DND-41 (cell line): ENCODE measurements at regions not wholly inside any gene's neighbourhood (a gene's known extent, or its start where the extent isn't known, plus 50 kb on each side); places are given as distances from the start of the nearest gene placed in this dataset.

Source experiments
- EZH2 ChIP-seq: IDR thresholded peaks from 3 replicates; pipeline ENCODE4 v1.6.1; 2012; ENCODE audit warnings: borderline replicate concordance, low read depth, mild to moderate bottlenecking, moderate library complexity, low read length, inconsistent platforms; ENCODE audit not compliant: severe bottlenecking
- TF ChIP-seq, protein P1 (sequence below): IDR thresholded peaks from 2 replicates; pipeline ENCODE4 v1.5.1; 2012; ENCODE audit warnings: borderline replicate concordance, low read length, moderate library complexity, mild to moderate bottlenecking; ENCODE audit not compliant: poor library complexity, severe bottlenecking; ENCODE audit errors: extremely low read depth

DNA sequence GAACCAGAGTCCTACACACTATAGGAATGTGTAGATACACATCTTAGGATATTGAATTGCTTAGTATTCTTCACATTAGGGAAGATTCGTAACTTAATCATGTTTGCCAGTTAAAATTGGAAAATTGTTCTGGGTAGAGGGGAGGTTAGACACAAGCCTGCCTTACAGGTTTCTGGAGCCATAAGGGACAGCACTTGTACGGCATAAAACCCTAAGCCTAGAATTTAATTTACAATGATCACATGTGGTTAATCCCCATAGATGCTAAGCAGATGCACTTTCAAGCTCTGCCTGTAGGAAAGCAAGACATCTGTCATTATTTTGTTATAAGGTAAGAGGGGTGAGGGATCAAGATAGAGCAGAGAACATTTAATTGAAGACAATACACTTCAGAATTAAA lies 820.7 kb downstream of the NCAM2 start:
- TF ChIP-seq, protein P1, sequence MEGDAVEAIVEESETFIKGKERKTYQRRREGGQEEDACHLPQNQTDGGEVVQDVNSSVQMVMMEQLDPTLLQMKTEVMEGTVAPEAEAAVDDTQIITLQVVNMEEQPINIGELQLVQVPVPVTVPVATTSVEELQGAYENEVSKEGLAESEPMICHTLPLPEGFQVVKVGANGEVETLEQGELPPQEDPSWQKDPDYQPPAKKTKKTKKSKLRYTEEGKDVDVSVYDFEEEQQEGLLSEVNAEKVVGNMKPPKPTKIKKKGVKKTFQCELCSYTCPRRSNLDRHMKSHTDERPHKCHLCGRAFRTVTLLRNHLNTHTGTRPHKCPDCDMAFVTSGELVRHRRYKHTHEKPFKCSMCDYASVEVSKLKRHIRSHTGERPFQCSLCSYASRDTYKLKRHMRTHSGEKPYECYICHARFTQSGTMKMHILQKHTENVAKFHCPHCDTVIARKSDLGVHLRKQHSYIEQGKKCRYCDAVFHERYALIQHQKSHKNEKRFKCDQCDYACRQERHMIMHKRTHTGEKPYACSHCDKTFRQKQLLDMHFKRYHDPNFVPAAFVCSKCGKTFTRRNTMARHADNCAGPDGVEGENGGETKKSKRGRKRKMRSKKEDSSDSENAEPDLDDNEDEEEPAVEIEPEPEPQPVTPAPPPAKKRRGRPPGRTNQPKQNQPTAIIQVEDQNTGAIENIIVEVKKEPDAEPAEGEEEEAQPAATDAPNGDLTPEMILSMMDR, result no peak
- no peak for TF ChIP-seq EZH2
